Effector memory CD8-positive, alpha-beta T cell (primary cell): ENCODE measurements at regions not wholly inside any gene's neighbourhood (a gene's known extent, or its start where the extent isn't known, plus 50 kb on each side); places are given as distances from the start of the nearest gene placed in this dataset.
"Not testable (repeated sequence)": the region's sequence is repeated elsewhere in the genome, so short reads cannot be mapped to it uniquely, and the experiment has no call there.

Experiments
- ATAC-seq: fragments of 150-1000 bp; cut with Tn5 transposase; replicated peaks from 2 replicates; pipeline ENCODE4 v1.10.0; 2021; ENCODE audit warnings: mild to moderate bottlenecking, moderate library complexity
- DNase-seq, 3 experiments: peaks; one replicate each; pipeline ENCODE4 v3.0.0; 2021
- H3K27ac Mint-ChIP-seq, 2 donors: one replicate each; pipeline ENCODE4 v1.8.0; 2022; ENCODE audit warnings: mild to moderate bottlenecking in 2 of 2, mixed read lengths in 2 of 2, moderate library complexity in 2 of 2
- H3K27me3 Mint-ChIP-seq, 2 donors: one replicate each; pipeline ENCODE4 v1.8.0; 2022; ENCODE audit warnings: mixed read lengths in 2 of 2
- H3K36me3 Mint-ChIP-seq: one replicate; pipeline ENCODE4 v1.8.0; 2022; ENCODE audit warnings: mild to moderate bottlenecking, moderate library complexity, mixed read lengths; ENCODE audit not compliant: insufficient read depth
- H3K4me1 Mint-ChIP-seq, 2 donors: one replicate each; pipeline ENCODE4 v1.8.0; 2022; ENCODE audit warnings: low read depth in 2 of 2, mixed read lengths in 2 of 2
- H3K4me3 Mint-ChIP-seq, 2 donors: one replicate each; pipeline ENCODE4 v1.8.0; 2022; ENCODE audit warnings: mild to moderate bottlenecking in 2 of 2, mixed read lengths in 2 of 2, moderate library complexity in 2 of 2
- H3K9me3 Mint-ChIP-seq, 2 donors: one replicate each; pipeline ENCODE4 v1.8.0; 2022; ENCODE audit warnings: mixed read lengths in 2 of 2

DNA sequence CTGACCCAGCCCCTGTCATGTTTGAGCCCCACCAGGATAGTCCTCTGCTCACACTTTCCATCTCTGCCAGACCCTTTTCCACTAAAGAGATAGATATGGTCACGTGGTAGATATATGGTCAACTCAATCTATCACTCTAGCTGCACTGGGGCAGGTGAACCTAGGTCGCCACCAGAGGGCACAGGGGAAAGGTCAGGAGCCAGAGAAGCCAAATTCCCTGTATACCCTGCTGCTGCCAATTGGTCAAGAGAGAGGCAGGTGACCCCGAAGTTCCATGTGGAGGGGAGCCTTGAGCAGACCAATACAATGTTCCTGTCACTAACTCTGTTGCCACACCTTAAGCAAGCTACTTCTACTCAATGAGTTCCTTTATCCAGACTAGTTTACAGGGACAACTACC lies 101.1 kb upstream of the GALNT18 start:
- Mint-ChIP-seq H3K4me3 (no peak overlapping the region), H3K27ac (no peak overlapping the region), H3K36me3 (no peaks in the 10 kb centered on the region), H3K27me3 (peaks cover 52 to 64% of the 10 kb centered on the region in 2 donors), H3K9me3 (no peaks in the 10 kb centered on the region), H3K4me1 (no peaks in the 10 kb centered on the region)
- no peak for ATAC-seq
- DNase-seq: no peak

DNA sequence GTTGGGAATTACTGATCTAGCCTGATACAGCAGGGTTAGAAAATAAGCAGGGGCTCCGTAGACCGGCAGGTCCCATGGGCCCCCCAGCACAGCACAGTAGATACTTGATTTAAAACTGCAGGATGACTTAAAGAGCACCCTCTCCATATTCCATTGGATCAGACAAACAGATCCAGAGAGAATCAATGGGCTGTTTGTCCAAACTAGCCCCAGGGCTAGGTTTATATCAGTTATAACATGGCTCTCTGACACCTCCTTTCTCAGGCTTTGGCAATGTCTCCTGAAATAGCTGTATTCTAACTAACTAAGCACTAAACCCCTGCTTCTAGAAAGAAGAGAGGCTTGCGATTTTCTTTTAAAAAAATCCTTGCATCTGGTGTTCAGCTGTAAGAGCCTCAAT lies 100.4 kb upstream of the GALNT18 start:
- ATAC-seq (no peak), DNase-seq (no peak)
- Mint-ChIP-seq H3K27me3 (peaks cover 49 to 64% of the 10 kb centered on the region in 2 donors), H3K4me3 (no peak overlapping the region), H3K27ac (no peak overlapping the region), H3K9me3 (no peaks in the 10 kb centered on the region), H3K4me1 (no peaks in the 10 kb centered on the region), H3K36me3 (no peaks in the 10 kb centered on the region)

DNA sequence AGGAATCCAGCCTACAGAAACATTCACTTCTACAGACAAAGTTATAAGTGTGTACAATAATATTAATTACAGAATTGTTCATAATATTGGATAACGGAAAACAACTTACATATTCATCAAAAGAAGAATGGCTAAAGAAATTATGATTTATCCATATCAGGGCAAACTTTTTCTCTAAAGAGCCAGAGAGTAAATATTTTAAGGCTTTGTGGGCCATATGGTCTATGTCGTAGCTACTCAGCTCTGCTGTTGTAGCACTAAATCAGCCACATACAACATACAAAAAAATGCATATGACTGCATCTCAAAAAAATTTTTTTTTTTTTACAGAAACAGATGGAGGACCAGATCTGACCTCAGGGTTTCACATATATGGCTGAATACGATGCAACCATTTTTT lies 96.7 kb upstream of the GALNT18 start:
- no peaks in the 10 kb centered on the region for H3K4me1 Mint-ChIP-seq
- no peak overlapping the region for H3K27ac Mint-ChIP-seq
- ATAC-seq (no peak), DNase-seq (no peak)
- H3K9me3 Mint-ChIP-seq: peaks cover 0 to 8% of the 10 kb centered on the region in 2 donors
- H3K27me3 Mint-ChIP-seq: peaks cover 34 to 60% of the 10 kb centered on the region in 2 donors
- no peak overlapping the region for H3K4me3 Mint-ChIP-seq
- H3K36me3 Mint-ChIP-seq: no peaks in the 10 kb centered on the region

DNA sequence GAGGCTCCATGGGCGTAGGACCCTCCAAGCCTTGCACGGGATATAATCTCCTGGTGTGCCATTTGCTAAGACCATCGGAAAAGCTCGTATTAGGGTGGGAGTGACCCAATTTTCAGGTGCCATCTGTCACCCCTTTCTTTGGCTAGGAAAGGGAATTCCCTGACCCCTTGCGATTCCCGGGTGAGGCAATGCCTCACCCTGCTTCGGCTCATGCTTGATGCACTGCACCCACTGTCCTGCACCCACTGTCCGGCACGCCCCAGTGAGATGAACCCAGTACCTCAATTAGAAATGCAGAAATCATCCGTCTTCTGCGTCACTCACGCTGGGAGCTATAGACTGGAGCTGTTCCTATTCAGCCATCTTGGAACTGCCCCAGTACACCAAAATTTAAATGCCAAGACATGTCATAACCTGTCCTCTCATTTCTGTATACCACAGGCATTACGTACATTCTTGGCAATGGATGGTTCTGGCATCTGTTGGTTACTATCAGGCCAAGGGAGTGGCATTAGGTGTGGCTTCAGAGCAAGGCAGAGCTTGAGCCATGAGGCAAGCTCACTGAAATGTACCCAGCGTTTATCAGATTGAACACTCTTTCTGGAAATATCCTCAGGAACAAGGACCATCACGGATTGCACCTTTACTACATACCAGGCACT lies 95.4 kb upstream of the GALNT18 start:
- H3K4me3 Mint-ChIP-seq: no peak overlapping the region
- H3K27me3 Mint-ChIP-seq: peaks cover 26 to 49% of the 10 kb centered on the region in 2 donors
- H3K9me3 Mint-ChIP-seq: peaks cover 0 to 8% of the 10 kb centered on the region in 2 donors
- H3K27ac Mint-ChIP-seq: no peak overlapping the region
- no peaks in the 10 kb centered on the region for H3K36me3 Mint-ChIP-seq
- ATAC-seq (no peak), DNase-seq (no peak)
- no peaks in the 10 kb centered on the region for H3K4me1 Mint-ChIP-seq

DNA sequence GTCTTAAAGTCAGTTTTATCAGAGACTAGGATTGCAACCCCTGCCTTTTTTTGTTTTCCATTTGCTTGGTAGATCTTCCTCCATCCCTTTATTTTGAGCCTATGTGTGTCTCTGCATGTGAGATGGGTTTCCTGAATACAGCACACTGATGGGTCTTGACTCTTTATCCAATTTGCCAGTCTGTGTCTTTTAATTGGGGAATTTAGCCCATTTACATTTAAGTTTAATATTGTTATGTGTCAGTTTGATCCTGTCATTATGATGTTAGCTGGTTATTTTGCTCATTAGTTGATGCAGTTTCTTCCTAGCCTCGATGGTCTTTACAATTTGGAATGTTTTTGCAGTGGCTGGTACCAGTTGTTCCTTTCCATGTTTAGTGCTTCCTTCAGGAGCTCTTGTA lies 93.3 kb upstream of the GALNT18 start:
- not testable (repeated sequence) for H3K4me3 Mint-ChIP-seq, H3K9me3 Mint-ChIP-seq, H3K4me1 Mint-ChIP-seq, H3K27ac Mint-ChIP-seq, ATAC-seq, DNase-seq, H3K36me3 Mint-ChIP-seq
- H3K27me3 Mint-ChIP-seq: peaks cover 16 to 33% of the 10 kb centered on the region in 2 donors

DNA sequence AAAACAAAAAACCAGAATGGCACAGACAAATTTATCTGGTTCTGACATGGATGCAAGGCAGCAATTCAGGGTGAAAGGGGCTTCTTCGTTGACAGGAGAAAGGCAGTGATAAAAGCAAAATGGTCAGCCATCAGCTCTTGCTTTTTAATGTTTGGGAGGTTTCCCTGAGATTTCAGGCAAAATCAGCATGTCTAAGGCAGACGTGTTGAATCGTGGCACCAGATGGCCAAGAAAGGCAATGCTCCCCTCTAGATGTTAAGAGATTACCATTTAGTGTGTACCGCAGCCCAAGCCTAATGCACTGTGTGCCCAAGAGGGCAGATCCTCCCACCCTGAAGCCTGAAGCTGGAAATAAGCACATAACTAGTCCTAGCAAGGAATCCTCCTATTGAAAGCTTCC lies 88.8 kb upstream of the GALNT18 start:
- H3K27ac Mint-ChIP-seq: no peak overlapping the region
- H3K4me3 Mint-ChIP-seq: no peak overlapping the region
- DNase-seq (no peak), ATAC-seq (no peak)
- no peaks in the 10 kb centered on the region for H3K4me1 Mint-ChIP-seq
- no peaks in the 10 kb centered on the region for H3K36me3 Mint-ChIP-seq
- peaks cover 26 to 36% of the 10 kb centered on the region in 2 donors for H3K27me3 Mint-ChIP-seq
- H3K9me3 Mint-ChIP-seq: peaks cover 0 to under 1% of the 10 kb centered on the region in 2 donors

DNA sequence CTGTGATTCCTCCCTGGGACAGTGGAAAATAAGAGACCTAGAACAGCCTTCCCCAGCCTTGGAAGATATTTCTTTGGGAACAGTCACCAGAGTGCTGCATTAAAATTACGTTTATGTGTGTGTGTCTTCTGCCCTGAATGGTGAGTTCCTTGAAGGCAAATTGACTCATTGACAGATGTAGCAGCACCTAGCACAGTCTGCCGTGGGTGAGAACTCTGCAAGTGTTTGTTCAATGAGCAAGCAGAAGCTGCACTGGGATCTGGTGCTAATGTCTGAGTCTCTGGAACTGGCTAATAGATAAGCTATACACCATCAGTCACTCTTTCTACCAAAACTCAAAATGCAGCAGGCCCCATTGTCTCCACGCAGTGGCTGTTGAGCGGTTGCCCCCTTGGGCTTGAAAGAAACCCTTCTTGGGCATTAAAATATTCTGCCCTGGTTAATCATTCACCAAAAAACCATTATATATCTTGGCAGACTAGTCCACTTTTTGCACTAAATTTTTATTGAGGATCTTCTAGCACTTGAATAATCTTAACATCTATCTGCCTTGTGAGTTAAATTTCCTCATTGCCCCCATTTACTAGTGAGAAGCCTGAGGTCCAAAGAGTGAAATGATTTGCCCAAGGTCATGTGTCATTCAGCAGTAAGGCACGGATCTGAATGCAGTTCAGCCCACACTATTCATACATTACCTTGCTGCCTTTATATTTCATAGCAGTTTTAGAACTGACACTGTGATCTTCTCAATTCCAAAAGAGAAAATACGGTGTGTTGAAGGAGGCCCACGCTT lies 87.8 kb upstream of the GALNT18 start:
- Mint-ChIP-seq H3K27ac (no peak overlapping the region), H3K27me3 (peaks cover 21 to 33% of the 10 kb centered on the region in 2 donors), H3K9me3 (no peaks in the 10 kb centered on the region), H3K4me1 (no peaks in the 10 kb centered on the region), H3K4me3 (no peak overlapping the region), H3K36me3 (no peaks in the 10 kb centered on the region)
- DNase-seq: no peak
- no peak for ATAC-seq

DNA sequence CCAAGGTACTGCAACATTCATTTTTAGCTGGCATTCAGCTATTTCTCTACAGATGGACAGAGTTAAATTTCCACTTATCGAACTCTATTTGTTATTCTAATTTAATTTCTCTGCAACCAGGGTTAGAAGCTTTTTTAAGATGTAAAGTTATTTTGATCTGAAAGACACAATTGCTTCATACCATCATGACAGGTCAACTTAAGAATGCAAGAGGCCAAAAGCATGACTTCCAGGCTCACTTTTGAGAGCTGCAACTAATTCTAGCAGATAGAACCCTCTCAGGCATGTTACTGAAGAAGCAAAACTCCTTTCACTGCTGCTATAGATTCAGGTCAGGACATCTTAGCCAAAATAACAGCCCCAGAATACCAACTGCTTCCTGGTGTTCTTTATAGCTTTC lies 86.5 kb upstream of the GALNT18 start:
- Mint-ChIP-seq H3K27ac (no peak overlapping the region), H3K4me3 (no peak overlapping the region), H3K36me3 (no peaks in the 10 kb centered on the region), H3K27me3 (peaks cover 26 to 47% of the 10 kb centered on the region in 2 donors), H3K4me1 (no peaks in the 10 kb centered on the region), H3K9me3 (no peaks in the 10 kb centered on the region)
- ATAC-seq (no peak), DNase-seq (no peak)

DNA sequence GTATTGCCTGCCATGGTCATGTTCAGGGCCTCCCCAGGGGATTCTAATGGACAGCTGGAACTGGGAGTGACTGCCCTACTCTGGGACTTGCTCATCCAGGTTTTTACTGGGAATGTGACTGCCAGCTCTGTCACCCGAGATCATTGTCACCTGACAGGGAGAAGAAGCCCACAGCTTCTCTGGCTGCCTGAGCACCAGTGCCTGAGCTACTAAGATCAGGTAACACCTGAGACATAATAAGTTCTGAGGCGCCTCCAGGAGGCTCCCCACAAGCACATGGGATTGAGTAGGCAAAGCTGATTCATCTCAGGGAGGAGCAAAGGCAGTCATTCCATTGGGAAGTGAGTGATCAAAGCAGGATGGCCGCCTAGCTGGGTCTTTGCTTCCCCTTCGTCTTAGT lies 84.2 kb upstream of the GALNT18 start:
- H3K27ac Mint-ChIP-seq: no peak overlapping the region
- ATAC-seq (no peak), DNase-seq (no peak)
- H3K27me3 Mint-ChIP-seq: peaks cover 26 to 55% of the 10 kb centered on the region in 2 donors
- no peak overlapping the region for H3K4me3 Mint-ChIP-seq
- no peaks in the 10 kb centered on the region for H3K36me3 Mint-ChIP-seq
- H3K4me1 Mint-ChIP-seq: no peaks in the 10 kb centered on the region
- no peaks in the 10 kb centered on the region for H3K9me3 Mint-ChIP-seq

DNA sequence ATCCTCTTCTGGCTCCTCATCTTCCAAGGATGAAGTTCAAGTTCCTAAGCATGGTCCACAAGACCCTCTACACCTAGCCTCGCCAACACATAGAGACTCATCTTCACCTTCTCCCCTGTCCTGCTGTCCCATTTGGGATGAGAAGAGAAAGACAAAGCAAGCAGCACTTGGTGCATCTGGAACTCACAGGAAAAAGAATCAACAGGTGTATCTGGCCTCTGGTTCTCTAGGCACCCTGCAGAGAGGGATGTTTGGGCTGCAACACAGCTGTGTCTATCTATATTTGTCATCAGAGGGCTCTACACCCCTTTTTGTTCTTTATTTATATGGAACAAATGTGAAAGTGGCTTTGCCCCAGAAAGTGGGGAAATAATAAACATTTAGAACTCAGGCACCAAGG lies 82.1 kb upstream of the GALNT18 start:
- Mint-ChIP-seq H3K9me3 (no peaks in the 10 kb centered on the region), H3K4me3 (no peak overlapping the region), H3K27ac (no peak overlapping the region), H3K36me3 (no peaks in the 10 kb centered on the region), H3K4me1 (no peaks in the 10 kb centered on the region), H3K27me3 (peaks cover 25 to 57% of the 10 kb centered on the region in 2 donors)
- no peak for DNase-seq
- ATAC-seq: no peak

DNA sequence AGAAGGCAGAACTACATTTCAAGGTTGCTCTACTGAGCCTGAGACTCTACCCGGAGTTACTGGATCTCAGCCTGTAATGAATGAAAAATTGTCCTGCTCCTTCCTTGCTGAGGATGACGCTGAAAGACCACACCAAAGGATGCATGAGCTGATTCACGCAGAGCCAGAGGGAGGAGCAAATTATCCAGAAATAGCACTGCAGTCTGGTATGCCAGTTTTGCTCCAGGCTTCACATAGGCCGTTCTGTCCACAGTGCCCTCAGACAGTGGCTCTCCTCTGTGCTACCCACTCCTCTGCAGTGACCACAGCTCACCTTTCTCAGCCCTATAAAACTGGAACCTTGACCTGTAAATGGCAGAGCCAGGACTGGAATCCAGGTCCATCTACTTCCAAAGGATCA lies 79.3 kb upstream of the GALNT18 start:
- no peaks in the 10 kb centered on the region for H3K9me3 Mint-ChIP-seq
- H3K4me1 Mint-ChIP-seq: no peaks in the 10 kb centered on the region
- ATAC-seq (no peak), DNase-seq (no peak)
- no peaks in the 10 kb centered on the region for H3K36me3 Mint-ChIP-seq
- H3K27me3 Mint-ChIP-seq: peaks cover 5 to 30% of the 10 kb centered on the region in 2 donors
- no peak overlapping the region for H3K27ac Mint-ChIP-seq
- no peak overlapping the region for H3K4me3 Mint-ChIP-seq

DNA sequence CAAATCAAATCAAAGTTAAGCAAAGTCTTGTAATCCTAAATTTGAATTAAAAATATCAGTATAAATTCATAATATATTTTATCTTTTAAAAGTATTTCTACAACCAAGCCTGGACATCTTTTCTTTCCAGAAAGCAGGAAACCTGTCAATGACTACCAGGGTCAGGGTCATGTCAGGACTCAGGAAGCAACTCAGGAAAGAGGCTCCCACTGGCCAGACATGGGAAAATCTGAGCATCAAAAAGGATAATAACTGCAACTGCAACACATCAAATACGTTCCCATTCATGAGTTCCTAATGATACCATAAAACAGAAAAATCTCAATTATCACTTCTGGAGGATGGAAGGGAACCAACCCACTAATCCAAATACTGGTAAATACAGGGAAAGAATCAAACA lies 76.0 kb upstream of the GALNT18 start:
- Mint-ChIP-seq H3K27ac (no peak overlapping the region), H3K27me3 (peaks cover 18 to 31% of the 10 kb centered on the region in 2 donors), H3K4me1 (no peaks in the 10 kb centered on the region), H3K4me3 (no peak overlapping the region), H3K9me3 (no peaks in the 10 kb centered on the region), H3K36me3 (no peaks in the 10 kb centered on the region)
- no peak for DNase-seq
- ATAC-seq: no peak

DNA sequence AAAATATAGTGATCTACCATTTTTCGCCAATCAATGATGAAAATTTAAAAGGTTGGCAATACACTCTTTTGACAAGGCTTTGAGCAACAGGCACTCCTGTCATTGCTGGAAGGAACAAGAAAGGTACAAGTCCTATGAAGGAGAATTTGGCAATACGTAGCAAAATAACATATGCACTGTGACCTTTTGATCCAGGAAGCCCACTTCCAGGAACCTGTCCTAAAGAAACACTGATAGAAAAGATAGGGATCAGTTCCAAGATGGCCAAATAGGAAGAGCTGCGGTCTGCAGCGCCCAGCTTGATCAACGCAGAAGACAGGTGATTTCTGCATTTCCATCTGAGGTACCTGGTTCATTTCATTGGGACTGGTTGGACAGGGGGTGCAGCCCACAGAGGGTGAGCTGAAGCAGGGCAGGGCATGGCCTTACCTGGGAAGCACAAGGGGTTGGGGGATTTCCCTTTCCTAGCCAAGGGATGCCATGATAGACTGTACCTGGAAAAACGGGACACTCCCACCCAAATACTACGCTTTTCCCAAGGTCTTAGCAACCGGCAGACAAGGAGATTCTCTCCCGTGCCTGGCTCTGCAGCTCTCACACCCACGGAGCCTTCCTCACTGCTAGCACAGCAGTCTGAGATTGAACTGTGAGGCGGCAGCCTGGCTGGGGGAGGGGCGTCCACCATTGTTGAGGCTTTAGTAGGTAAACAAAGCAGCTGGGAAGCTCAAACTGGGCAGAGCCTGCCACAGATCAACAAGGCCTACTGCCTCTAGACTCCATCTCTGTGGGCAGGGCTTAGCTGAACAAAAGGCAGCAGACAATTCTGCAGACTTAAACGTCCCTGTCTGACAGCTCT lies 69.7 kb upstream of the GALNT18 start:
- DNase-seq (no peak), ATAC-seq (no peak)
- Mint-ChIP-seq H3K4me1 (no peaks in the 10 kb centered on the region), H3K27me3 (peaks cover 50 to 60% of the 10 kb centered on the region in 2 donors), H3K9me3 (no peaks in the 10 kb centered on the region), H3K4me3 (no peak overlapping the region), H3K36me3 (no peaks in the 10 kb centered on the region), H3K27ac (no peak overlapping the region)
